H1 (cell line): ENCODE measurements at regions not wholly inside any gene's neighbourhood (a gene's known extent, or its start where the extent isn't known, plus 50 kb on each side); places are given as distances from the start of the nearest gene placed in this dataset.

Experiments
- BRCA1 ChIP-seq: IDR thresholded peaks from 2 replicates; pipeline ENCODE4 v1.6.1; 2012; ENCODE audit warnings: low read depth, low read length, improper control_type of control experiment
- CTBP2 ChIP-seq: IDR thresholded peaks from 2 replicates; pipeline ENCODE4 v1.7.0; 2011; ENCODE audit warnings: borderline replicate concordance, mild to moderate bottlenecking, moderate library complexity, mixed read lengths, low read length; ENCODE audit not compliant: insufficient read depth, insufficient read length
- EGR1 ChIP-seq: IDR thresholded peaks from 2 replicates; pipeline ENCODE4 v1.6.1; 2011; ENCODE audit warnings: low read depth, low read length, borderline replicate concordance
- PHF8 ChIP-seq: fragments of 200-600 bp; sonication (generic); conservative IDR thresholded peaks from 2 replicates; pipeline ENCODE4 v1.7.1; 2012; ENCODE audit warnings: low read depth, mild to moderate bottlenecking, inconsistent platforms, low read length, moderate library complexity
- POLR2AphosphoS5 ChIP-seq: IDR thresholded peaks from 2 replicates; pipeline ENCODE4 v1.6.1; 2011; ENCODE audit warnings: low read depth, low read length
- RFX5 ChIP-seq: IDR thresholded peaks from 2 replicates; pipeline ENCODE4 v1.6.1; 2011; ENCODE audit warnings: low read depth, low read length, improper control_type of control experiment, borderline replicate concordance
- RNF2 ChIP-seq: fragments of 200-900, 300-1000 bp; sonication (generic); IDR thresholded peaks from 2 replicates; pipeline ENCODE4 v1.7.1; 2016; ENCODE audit warnings: borderline replicate concordance, low read depth, mild to moderate bottlenecking, antibody characterized with exemption, low read length; ENCODE audit not compliant: poor library complexity, severe bottlenecking; ENCODE audit errors: missing control alignments
- TAF1 ChIP-seq: IDR thresholded peaks from 2 replicates; pipeline ENCODE4 v1.6.1; 2011; ENCODE audit warnings: mild to moderate bottlenecking, low read depth, low read length
- YY1 ChIP-seq: IDR thresholded peaks from 2 replicates; pipeline ENCODE4 v1.6.1; 2011; ENCODE audit warnings: low read depth, mild to moderate bottlenecking, low read length
- ZNF274 ChIP-seq: IDR thresholded peaks from 2 replicates; pipeline ENCODE4 v1.7.0; 2012; ENCODE audit warnings: low read length, borderline replicate concordance; ENCODE audit errors: extremely low read depth
- TF ChIP-seq, protein P1 (sequence below): fragments of 300-600 bp; sonication (generic); IDR thresholded peaks from 2 replicates; pipeline ENCODE4 v1.7.1; 2012; ENCODE audit warnings: low read length, moderate library complexity, mild to moderate bottlenecking, inconsistent platforms; ENCODE audit not compliant: insufficient replicate concordance
- TF ChIP-seq, protein P2 (sequence below): IDR thresholded peaks from 2 replicates; pipeline ENCODE4 v1.6.1; 2012; ENCODE audit warnings: inconsistent platforms

GRCh38 chr3:173340626-173341025, 56.9 kb upstream of the NLGN1 start (continued):
- TF ChIP-seq, protein P1, sequence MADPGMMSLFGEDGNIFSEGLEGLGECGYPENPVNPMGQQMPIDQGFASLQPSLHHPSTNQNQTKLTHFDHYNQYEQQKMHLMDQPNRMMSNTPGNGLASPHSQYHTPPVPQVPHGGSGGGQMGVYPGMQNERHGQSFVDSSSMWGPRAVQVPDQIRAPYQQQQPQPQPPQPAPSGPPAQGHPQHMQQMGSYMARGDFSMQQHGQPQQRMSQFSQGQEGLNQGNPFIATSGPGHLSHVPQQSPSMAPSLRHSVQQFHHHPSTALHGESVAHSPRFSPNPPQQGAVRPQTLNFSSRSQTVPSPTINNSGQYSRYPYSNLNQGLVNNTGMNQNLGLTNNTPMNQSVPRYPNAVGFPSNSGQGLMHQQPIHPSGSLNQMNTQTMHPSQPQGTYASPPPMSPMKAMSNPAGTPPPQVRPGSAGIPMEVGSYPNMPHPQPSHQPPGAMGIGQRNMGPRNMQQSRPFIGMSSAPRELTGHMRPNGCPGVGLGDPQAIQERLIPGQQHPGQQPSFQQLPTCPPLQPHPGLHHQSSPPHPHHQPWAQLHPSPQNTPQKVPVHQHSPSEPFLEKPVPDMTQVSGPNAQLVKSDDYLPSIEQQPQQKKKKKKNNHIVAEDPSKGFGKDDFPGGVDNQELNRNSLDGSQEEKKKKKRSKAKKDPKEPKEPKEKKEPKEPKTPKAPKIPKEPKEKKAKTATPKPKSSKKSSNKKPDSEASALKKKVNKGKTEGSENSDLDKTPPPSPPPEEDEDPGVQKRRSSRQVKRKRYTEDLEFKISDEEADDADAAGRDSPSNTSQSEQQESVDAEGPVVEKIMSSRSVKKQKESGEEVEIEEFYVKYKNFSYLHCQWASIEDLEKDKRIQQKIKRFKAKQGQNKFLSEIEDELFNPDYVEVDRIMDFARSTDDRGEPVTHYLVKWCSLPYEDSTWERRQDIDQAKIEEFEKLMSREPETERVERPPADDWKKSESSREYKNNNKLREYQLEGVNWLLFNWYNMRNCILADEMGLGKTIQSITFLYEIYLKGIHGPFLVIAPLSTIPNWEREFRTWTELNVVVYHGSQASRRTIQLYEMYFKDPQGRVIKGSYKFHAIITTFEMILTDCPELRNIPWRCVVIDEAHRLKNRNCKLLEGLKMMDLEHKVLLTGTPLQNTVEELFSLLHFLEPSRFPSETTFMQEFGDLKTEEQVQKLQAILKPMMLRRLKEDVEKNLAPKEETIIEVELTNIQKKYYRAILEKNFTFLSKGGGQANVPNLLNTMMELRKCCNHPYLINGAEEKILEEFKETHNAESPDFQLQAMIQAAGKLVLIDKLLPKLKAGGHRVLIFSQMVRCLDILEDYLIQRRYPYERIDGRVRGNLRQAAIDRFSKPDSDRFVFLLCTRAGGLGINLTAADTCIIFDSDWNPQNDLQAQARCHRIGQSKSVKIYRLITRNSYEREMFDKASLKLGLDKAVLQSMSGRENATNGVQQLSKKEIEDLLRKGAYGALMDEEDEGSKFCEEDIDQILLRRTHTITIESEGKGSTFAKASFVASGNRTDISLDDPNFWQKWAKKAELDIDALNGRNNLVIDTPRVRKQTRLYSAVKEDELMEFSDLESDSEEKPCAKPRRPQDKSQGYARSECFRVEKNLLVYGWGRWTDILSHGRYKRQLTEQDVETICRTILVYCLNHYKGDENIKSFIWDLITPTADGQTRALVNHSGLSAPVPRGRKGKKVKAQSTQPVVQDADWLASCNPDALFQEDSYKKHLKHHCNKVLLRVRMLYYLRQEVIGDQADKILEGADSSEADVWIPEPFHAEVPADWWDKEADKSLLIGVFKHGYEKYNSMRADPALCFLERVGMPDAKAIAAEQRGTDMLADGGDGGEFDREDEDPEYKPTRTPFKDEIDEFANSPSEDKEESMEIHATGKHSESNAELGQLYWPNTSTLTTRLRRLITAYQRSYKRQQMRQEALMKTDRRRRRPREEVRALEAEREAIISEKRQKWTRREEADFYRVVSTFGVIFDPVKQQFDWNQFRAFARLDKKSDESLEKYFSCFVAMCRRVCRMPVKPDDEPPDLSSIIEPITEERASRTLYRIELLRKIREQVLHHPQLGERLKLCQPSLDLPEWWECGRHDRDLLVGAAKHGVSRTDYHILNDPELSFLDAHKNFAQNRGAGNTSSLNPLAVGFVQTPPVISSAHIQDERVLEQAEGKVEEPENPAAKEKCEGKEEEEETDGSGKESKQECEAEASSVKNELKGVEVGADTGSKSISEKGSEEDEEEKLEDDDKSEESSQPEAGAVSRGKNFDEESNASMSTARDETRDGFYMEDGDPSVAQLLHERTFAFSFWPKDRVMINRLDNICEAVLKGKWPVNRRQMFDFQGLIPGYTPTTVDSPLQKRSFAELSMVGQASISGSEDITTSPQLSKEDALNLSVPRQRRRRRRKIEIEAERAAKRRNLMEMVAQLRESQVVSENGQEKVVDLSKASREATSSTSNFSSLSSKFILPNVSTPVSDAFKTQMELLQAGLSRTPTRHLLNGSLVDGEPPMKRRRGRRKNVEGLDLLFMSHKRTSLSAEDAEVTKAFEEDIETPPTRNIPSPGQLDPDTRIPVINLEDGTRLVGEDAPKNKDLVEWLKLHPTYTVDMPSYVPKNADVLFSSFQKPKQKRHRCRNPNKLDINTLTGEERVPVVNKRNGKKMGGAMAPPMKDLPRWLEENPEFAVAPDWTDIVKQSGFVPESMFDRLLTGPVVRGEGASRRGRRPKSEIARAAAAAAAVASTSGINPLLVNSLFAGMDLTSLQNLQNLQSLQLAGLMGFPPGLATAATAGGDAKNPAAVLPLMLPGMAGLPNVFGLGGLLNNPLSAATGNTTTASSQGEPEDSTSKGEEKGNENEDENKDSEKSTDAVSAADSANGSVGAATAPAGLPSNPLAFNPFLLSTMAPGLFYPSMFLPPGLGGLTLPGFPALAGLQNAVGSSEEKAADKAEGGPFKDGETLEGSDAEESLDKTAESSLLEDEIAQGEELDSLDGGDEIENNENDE, result no peak
- no peak for TF ChIP-seq BRCA1
- no peak for TF ChIP-seq PHF8
- TF ChIP-seq, protein P2, sequence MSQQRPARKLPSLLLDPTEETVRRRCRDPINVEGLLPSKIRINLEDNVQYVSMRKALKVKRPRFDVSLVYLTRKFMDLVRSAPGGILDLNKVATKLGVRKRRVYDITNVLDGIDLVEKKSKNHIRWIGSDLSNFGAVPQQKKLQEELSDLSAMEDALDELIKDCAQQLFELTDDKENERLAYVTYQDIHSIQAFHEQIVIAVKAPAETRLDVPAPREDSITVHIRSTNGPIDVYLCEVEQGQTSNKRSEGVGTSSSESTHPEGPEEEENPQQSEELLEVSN, result no peak
- no peak for TF ChIP-seq ZNF274
- TF ChIP-seq RFX5, result no peak
- TF ChIP-seq RNF2, result no peak
- TF ChIP-seq YY1, result no peak
- no peak for TF ChIP-seq POLR2AphosphoS5
- TF ChIP-seq CTBP2, result no peak
- TF ChIP-seq EGR1, result no peak
- TF ChIP-seq TAF1, result no peak
